DND-41 (cell line): ENCODE measurements at regions not wholly inside any gene's neighbourhood (a gene's known extent, or its start where the extent isn't known, plus 50 kb on each side); places are given as distances from the start of the nearest gene placed in this dataset.

Experiments
- CTCF ChIP-seq: IDR thresholded peaks from 2 replicates; pipeline ENCODE4 v1.5.1; 2012; ENCODE audit warnings: borderline replicate concordance, low read length, moderate library complexity, mild to moderate bottlenecking; ENCODE audit not compliant: poor library complexity, severe bottlenecking; ENCODE audit errors: extremely low read depth
- EZH2 ChIP-seq: IDR thresholded peaks from 3 replicates; pipeline ENCODE4 v1.6.1; 2012; ENCODE audit warnings: borderline replicate concordance, low read depth, mild to moderate bottlenecking, moderate library complexity, low read length, inconsistent platforms; ENCODE audit not compliant: severe bottlenecking

DNA sequence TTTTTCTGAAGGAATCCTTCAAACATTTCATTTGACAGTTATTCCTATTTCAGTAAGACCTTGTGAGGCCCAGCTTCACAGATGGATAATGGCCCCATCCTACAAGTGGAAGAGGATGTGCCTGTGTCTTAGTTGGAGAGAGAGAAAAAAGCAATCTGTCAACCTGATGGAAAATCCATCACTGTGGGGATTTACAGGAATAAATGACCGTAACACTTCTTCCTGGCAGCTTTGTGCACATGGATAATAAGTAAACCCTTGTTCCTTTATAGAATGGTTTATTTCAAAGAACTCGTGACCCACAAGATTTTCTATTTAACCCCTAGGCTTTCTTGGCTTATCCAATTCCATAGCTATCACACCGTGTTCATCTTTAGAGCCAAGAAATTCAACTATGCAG is 121.4 kb upstream of the PCED1B start:
- TF ChIP-seq EZH2 (no peak), CTCF (no peak)
